ENCODE measurements at regions not wholly inside any gene's neighbourhood (a gene's known extent, or its start where the extent isn't known, plus 50 kb on each side); places are given as distances from the start of the nearest gene placed in this dataset.

DNA sequence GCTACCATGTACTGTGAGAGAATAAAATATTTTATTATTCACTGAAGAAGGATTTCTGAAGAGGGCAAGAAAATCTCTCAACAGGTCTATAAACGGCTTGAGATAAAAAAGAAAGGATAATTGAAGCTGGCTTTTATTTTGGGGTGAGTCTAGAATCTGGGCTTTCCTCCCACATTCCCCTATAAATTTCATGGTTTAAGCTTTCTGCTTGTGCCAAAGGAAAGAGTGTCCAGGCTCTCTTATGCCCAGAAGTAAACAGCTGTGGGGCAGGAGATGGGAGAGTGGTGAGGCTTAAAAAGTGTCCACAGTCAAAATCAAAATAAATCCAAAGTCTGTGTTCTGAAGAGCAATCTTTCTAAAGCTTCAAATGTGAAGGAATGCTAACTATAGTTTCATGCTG, 942.2 kb upstream of the MIR17HG start:
- TF ChIP-seq, protein P1, sequence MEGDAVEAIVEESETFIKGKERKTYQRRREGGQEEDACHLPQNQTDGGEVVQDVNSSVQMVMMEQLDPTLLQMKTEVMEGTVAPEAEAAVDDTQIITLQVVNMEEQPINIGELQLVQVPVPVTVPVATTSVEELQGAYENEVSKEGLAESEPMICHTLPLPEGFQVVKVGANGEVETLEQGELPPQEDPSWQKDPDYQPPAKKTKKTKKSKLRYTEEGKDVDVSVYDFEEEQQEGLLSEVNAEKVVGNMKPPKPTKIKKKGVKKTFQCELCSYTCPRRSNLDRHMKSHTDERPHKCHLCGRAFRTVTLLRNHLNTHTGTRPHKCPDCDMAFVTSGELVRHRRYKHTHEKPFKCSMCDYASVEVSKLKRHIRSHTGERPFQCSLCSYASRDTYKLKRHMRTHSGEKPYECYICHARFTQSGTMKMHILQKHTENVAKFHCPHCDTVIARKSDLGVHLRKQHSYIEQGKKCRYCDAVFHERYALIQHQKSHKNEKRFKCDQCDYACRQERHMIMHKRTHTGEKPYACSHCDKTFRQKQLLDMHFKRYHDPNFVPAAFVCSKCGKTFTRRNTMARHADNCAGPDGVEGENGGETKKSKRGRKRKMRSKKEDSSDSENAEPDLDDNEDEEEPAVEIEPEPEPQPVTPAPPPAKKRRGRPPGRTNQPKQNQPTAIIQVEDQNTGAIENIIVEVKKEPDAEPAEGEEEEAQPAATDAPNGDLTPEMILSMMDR (IDR thresholded peaks at IDR 0.05; ENCODE audit: insufficient read depth, low read length), result no peak
- DNase-seq (ENCODE audit: low read depth), result no peak
- no peak overlapping the region for H3K4me3 ChIP-seq (ENCODE audit: low read depth, low read length)

DNA sequence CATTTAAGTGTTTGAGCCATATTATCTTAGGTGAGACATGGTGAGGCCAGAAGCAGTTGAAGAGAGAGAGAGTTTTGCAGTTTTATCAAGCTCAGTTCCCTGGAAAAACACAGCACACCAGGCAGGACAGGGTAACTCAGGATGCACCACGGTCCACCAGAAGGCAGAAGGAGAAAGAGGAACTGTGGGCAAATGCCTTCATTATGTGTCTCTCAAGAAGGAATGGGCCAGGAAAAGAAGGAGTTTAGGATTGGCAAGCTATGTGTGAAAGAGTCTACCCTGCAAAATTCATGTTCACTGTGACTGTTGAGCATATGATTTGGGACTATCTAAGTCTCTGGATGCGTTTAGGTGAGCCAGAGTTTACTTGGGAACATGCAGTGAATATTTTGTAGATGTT, 934.5 kb upstream of the MIR17HG start:
- no peak for DNase-seq (ENCODE audit: low read depth)
- TF ChIP-seq, protein P1 (IDR thresholded peaks at IDR 0.05; ENCODE audit: insufficient read depth, low read length), result no peak
- H3K4me3 ChIP-seq (ENCODE audit: low read depth, low read length), result no peak overlapping the region

DNA sequence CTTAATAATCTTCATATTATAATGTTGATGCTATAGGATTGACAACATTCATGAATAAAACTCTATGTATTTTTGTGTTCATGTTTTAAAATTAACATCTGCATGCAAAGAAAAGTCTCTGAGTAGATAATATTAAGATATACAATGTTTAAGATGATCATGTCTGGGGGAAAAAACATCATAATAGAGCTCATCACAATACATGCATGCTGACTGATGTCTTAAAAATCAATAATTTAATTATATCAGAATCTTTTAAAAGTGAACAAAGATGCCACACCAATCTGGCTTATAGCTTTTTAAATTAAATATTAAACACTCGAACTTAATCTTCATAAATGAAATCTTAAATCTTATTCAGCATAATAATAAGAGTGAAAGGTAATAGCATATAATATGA, 933.9 kb upstream of the MIR17HG start:
- TF ChIP-seq, protein P1 (IDR thresholded peaks at IDR 0.05; ENCODE audit: insufficient read depth, low read length), result no peak
- no peak overlapping the region for H3K4me3 ChIP-seq (ENCODE audit: low read depth, low read length)
- DNase-seq (ENCODE audit: low read depth), result no peak

DNA sequence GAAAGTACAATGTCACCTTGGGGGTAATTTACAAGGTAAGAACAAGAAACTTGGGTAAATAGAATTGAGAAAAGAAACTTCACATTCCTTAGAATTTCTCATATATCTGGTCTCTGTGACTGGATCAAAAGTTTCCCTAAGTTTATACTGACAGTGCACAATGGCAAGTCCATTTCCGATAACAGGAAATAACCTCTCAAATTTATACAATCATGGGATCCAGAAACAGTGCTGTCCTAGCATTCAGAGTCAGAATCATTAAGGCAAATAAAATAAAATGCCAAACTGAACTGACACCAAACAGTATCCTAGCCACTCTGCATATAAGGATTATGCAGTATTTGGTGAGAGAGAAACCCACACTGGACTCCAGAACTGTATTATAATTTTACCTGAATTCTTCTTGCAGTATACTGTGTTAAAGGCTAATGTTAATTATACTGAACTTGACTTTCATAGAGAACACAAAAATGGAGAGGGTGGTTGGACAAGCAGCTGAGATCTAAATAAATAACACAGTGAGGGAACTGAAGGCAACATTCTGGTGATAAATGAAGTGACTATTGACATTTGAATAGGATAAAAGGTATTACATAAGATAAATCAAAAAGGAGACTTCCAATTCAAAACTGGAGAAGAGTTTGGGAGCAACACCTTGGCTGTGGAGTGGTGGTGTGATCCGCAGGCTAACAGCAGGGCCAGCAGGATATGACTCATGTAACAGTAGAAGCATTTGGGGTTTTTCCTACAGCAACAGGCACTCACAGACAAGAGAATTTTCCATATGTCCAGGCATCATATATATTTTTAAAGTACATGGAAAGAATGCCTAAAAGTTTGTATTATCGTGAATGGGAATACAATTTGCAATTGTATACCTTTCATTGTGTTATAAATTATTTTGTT, 932.5 kb upstream of the MIR17HG start:
- TF ChIP-seq, protein P1 (IDR thresholded peaks at IDR 0.05; ENCODE audit: insufficient read depth, low read length), result no peak
- no peak overlapping the region for H3K4me3 ChIP-seq (ENCODE audit: low read depth, low read length)
- peak; percentile 55 for DNase-seq (ENCODE audit: low read depth)

DNA sequence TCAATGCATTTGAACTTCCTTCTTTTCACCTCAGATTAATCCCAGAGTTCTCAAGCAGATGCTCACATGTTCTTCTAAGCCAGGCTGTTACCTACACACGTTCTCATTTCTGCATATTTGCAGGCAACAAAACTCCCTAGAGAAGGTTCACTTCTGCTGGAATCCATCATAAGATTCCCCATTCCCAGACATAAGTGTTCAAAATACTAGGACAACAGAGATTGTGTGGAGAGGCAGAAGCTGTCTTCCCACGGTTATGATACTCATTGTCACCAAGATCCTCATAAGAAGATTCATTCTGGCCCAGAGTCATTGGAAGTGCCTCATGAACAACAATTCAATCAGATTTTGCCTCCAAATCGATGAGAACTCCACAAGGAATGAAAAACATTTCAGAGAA, 931.6 kb upstream of the MIR17HG start:
- no peak for DNase-seq (ENCODE audit: low read depth)
- TF ChIP-seq, protein P1 (IDR thresholded peaks at IDR 0.05; ENCODE audit: insufficient read depth, low read length), result no peak
- no peak overlapping the region for H3K4me3 ChIP-seq (ENCODE audit: low read depth, low read length)

DNA sequence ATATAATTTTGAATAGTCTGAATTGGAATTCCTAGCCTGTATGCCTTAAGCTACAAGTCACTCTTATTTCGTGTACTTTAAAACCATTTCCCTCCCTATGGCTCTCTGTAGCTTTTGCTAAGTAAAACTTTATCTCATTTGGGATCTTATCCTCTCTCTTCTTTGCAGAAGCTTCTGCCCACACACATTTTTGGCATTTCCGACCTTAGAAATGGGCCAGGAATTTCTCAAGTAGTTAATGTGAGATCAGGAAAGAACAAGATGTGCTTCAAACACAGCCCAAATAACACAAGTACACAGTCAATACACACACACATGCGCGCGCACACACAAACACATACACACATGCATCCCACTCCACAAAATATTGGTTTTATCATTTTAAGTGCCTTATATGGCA, 931.0 kb upstream of the MIR17HG start:
- H3K4me3 ChIP-seq (ENCODE audit: low read depth, low read length), result no peak overlapping the region
- peak; percentile 41 for DNase-seq (ENCODE audit: low read depth)
- TF ChIP-seq, protein P1 (IDR thresholded peaks at IDR 0.05; ENCODE audit: insufficient read depth, low read length), result no peak
